SU-DHL-6 (cell line): ENCODE measurements at regions not wholly inside any gene's neighbourhood (a gene's known extent, or its start where the extent isn't known, plus 50 kb on each side); places are given as distances from the start of the nearest gene placed in this dataset.

Experiments used
- CTCF ChIP-seq: fragments of 200-600 bp; sonication (generic); IDR thresholded peaks from one replicate; pipeline ENCODE4 v1.5.1; 2017; ENCODE audit warnings: antibody characterized with exemption, mild to moderate bottlenecking, low read length, moderate library complexity; ENCODE audit not compliant: insufficient read depth, poor library complexity, severe bottlenecking
- EZH2phosphoT487 ChIP-seq: fragments of 200-600 bp; sonication (generic), shearing (Covaris generic); conservative IDR thresholded peaks from 2 replicates; pipeline ENCODE4 v1.6.1; 2018; ENCODE audit warnings: mild to moderate bottlenecking, antibody characterized with exemption, low read length, moderate library complexity, mixed read lengths

DNA sequence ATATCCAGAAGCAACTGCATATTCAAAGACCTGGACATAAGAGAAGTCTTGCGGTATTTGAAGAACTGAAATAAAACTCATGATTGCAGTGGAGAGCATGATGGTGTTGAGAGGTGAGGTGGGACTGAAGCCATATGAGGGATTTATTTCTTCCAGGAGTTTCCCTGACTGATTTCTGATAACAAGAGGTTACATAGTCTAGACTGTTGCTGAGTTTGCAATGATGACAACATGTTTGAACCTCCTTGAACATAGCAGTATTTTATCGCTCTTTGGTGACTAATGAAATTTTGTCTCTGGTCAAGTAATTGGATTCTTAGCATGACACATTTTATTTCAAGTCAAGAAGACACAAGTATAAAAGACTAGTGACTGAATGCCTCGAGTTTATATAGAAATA, 61.8 kb downstream of the ACTBL2 start:
- TF ChIP-seq CTCF (no peak), EZH2phosphoT487 (no peak)
